ENCODE measurements at regions not wholly inside any gene's neighbourhood (a gene's known extent, or its start where the extent isn't known, plus 50 kb on each side); places are given as distances from the start of the nearest gene placed in this dataset.

GRCh38 chr5:61808091-61808490, 476.0 kb downstream of the ZSWIM6 start:
- no peaks in the 10 kb centered on the region for H3K79me2 ChIP-seq (ENCODE audit: low read depth)
- no peak for DNase-seq
- ChIA-PET POLR2A (ENCODE audit: unreplicated experiment) (no interaction called here), CTCF (no interaction called here)
- H3K9me2 ChIP-seq (ENCODE audit: insufficient read depth) = no peaks in the 10 kb centered on the region
- TF ChIP-seq EZH2 (IDR thresholded peaks at IDR 0.05; ENCODE audit: low read depth) (no peak), CTCF (conservative IDR thresholded peaks at IDR 0.05) (no peak)
- intact Hi-C loops (cut with micrococcal nuclease; ENCODE audit: unreplicated experiment) = loop anchor here (10.0 kb wide), 1 partner anchor 133 kb away; no protein-coding TSS in a partner anchor
- no peak overlapping the region for H3K27ac ChIP-seq
- H3K9me3 ChIP-seq (ENCODE audit: insufficient read depth, low read depth) = no peaks in the 10 kb centered on the region
- peaks cover 42% of the 10 kb centered on the region for H3K27me3 ChIP-seq (ENCODE audit: insufficient read depth, low read depth)
- H4K20me1 ChIP-seq (ENCODE audit: insufficient read depth) = no peaks in the 10 kb centered on the region
- no peak overlapping the region for H3K4me2 ChIP-seq
- no peak overlapping the region for H3K4me3 ChIP-seq
- H3F3A ChIP-seq (ENCODE audit: insufficient read depth, low read depth) = no peaks in the 10 kb centered on the region
- H2AFZ ChIP-seq = no peak overlapping the region
- H3K4me1 ChIP-seq (replicated peaks; ENCODE audit: insufficient read depth) = no peaks in the 10 kb centered on the region
- no peaks in the 10 kb centered on the region for H3K36me3 ChIP-seq (ENCODE audit: low read depth)
- BruUV-seq (replicated peaks) = no TSS peak

DNA sequence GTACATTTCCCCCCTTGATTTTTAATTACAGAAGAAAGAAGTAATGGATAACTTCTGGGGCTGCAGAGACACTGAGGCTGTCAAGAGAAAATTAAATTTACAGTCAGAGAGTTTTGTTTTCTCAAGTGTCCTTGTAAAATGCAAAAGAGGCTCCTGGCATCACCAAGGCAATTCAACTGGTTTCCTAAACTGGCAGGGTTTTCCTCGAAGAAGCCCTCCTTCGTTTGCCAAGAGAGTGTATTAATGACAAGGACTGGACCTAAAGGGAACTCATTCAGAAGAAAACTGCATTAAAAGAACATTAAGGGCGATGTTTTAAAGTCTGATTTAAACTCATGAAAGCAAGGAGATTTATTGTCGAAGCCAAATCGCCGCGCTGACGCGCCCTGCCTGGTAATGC, 476.9 kb downstream of the ZSWIM6 start:
- H3K4me1 ChIP-seq (replicated peaks; ENCODE audit: insufficient read depth) = no peaks in the 10 kb centered on the region
- intact Hi-C loops (cut with micrococcal nuclease; ENCODE audit: unreplicated experiment) = loop anchor here (10.0 kb wide), 1 partner anchor 134 kb away; no protein-coding TSS in a partner anchor
- CTCF ChIA-PET = no interaction called here
- H3K27me3 ChIP-seq (ENCODE audit: insufficient read depth, low read depth) = peaks cover 40% of the 10 kb centered on the region
- H2AFZ ChIP-seq = no peak overlapping the region
- no peaks in the 10 kb centered on the region for H3K79me2 ChIP-seq (ENCODE audit: low read depth)
- H3K27ac ChIP-seq = no peak overlapping the region
- no TSS peak for BruUV-seq (replicated peaks)
- POLR2A ChIA-PET (ENCODE audit: unreplicated experiment) = no interaction called here
- H3F3A ChIP-seq (ENCODE audit: insufficient read depth, low read depth) = no peaks in the 10 kb centered on the region
- no peak overlapping the region for H3K4me3 ChIP-seq
- no peaks in the 10 kb centered on the region for H4K20me1 ChIP-seq (ENCODE audit: insufficient read depth)
- DNase-seq = no peak
- no peak for TF ChIP-seq EZH2 (IDR thresholded peaks at IDR 0.05; ENCODE audit: low read depth)
- no peak for TF ChIP-seq CTCF (conservative IDR thresholded peaks at IDR 0.05)
- no peaks in the 10 kb centered on the region for H3K36me3 ChIP-seq (ENCODE audit: low read depth)
- H3K9me2 ChIP-seq (ENCODE audit: insufficient read depth) = no peaks in the 10 kb centered on the region
- H3K9me3 ChIP-seq (ENCODE audit: insufficient read depth, low read depth) = no peaks in the 10 kb centered on the region
- no peak overlapping the region for H3K4me2 ChIP-seq

GRCh38 chr5:61809651-61810050, 477.6 kb downstream of the ZSWIM6 start:
- no peak overlapping the region for H3K4me2 ChIP-seq
- no TSS peak for BruUV-seq (replicated peaks)
- H3K36me3 ChIP-seq (ENCODE audit: low read depth) = no peaks in the 10 kb centered on the region
- H3K9me2 ChIP-seq (ENCODE audit: insufficient read depth) = no peaks in the 10 kb centered on the region
- no peaks in the 10 kb centered on the region for H4K20me1 ChIP-seq (ENCODE audit: insufficient read depth)
- no peaks in the 10 kb centered on the region for H3K9me3 ChIP-seq (ENCODE audit: insufficient read depth, low read depth)
- CTCF ChIA-PET = no interaction called here
- no peaks in the 10 kb centered on the region for H3F3A ChIP-seq (ENCODE audit: insufficient read depth, low read depth)
- POLR2A ChIA-PET (ENCODE audit: unreplicated experiment) = interaction anchor here (0.6 kb wide), 1 partner anchor 478 kb away, joined by 3 read pairs; the partner anchor contains the start of gene ZSWIM6
- H3K27ac ChIP-seq = no peak overlapping the region
- peaks cover 38% of the 10 kb centered on the region; the same call in 1 of the 2 replicates for H3K27me3 ChIP-seq (ENCODE audit: insufficient read depth, low read depth)
- no peaks in the 10 kb centered on the region for H3K4me1 ChIP-seq (replicated peaks; ENCODE audit: insufficient read depth)
- intact Hi-C loops (cut with micrococcal nuclease; ENCODE audit: unreplicated experiment) = loop anchor here (10.0 kb wide), 2 partner anchors 135 to 645 kb away; partner anchors contain the start of gene SMIM15
- H3K79me2 ChIP-seq (ENCODE audit: low read depth) = no peaks in the 10 kb centered on the region
- DNase-seq = no peak
- no peak overlapping the region for H3K4me3 ChIP-seq
- H2AFZ ChIP-seq = no peak overlapping the region
- no peak for TF ChIP-seq EZH2 (IDR thresholded peaks at IDR 0.05; ENCODE audit: low read depth)
- no peak for TF ChIP-seq CTCF (conservative IDR thresholded peaks at IDR 0.05)
